Liver (tissue), 3 donors: ENCODE measurements at regions not wholly inside any gene's neighbourhood (a gene's known extent, or its start where the extent isn't known, plus 50 kb on each side); places are given as distances from the start of the nearest gene placed in this dataset.

ENCODE experiments used
- CTCF ChIP-seq: fragments of 150-350 bp; IDR thresholded peaks from 2 replicates; pipeline ENCODE4 v1.5.1; 2017; ENCODE audit warnings: improper control_type of control experiment, low read depth, low read length; ENCODE audit not compliant: missing input control
- EGR1 ChIP-seq, 2 donors: IDR thresholded peaks; 2 replicates each; pipeline ENCODE4 v1.6.1; 2016 to 2018; ENCODE audit warnings: antibody characterized with exemption in 2 of 2, low read depth in 2 of 2
- RAD21 ChIP-seq, 2 donors: IDR thresholded peaks; 2 replicates each; pipeline ENCODE4 v1.6.1; 2016; ENCODE audit warnings: antibody characterized with exemption in 2 of 2, mild to moderate bottlenecking in 2 of 2
- YY1 ChIP-seq: IDR thresholded peaks from 2 replicates; pipeline ENCODE4 v1.6.1; 2016; ENCODE audit warnings: antibody characterized with exemption, mild to moderate bottlenecking
- donor health status: healthy.
- donor health status: healthy.

- TF ChIP-seq EGR1 (IDR thresholded peaks at IDR 0.05; ENCODE audit: low read depth in 2 of 2): no peak
- TF ChIP-seq YY1: no peak
- no peak for TF ChIP-seq RAD21 (IDR thresholded peaks at IDR 0.05)
- no peak for TF ChIP-seq CTCF
Observed at GRCh38 chr21:20942523-20942922, 55.7 kb upstream of the NCAM2 start.
